K562 (cell line): ENCODE measurements at regions not wholly inside any gene's neighbourhood (a gene's known extent, or its start where the extent isn't known, plus 50 kb on each side); places are given as distances from the start of the nearest gene placed in this dataset.

ENCODE experiments used
- ATAC-seq: fragments of 200-7000 bp; cut with Tn5 transposase; 3 replicates; pipeline ENCODE4 v1.9.1; 2020; ENCODE audit warnings: moderate library complexity
- BruUV-seq: library from RNA; stranded (reverse); fragments of 400-500 nt; replicated peaks from 2 replicates; lab custom pipeline; 2021; lab: Mats Ljungman, UMichigan
- CTCF ChIA-PET: fragments of 300-600 bp; formaldehyde crosslinking; extraction: SDS; loops from one replicate; lab custom pipeline; 2021; ENCODE audit warnings: low intra/inter-chr PET ratio; lab: Yijun Ruan, JAX
- POLR2A ChIA-PET: fragments of 300-600, 350-650 bp; sonication (Branson Sonifier 250); formaldehyde crosslinking; extraction: SDS; loops from one replicate; lab custom pipeline; 2021; ENCODE audit warnings: antibody characterized with exemption, inconsistent platforms; lab: Yijun Ruan, JAX
- DNase-seq, 4 experiments: peaks; one replicate each; pipeline versions ENCODE4 v3.0.0 to v3.0.0-alpha.2; 2011 to 2018; ENCODE audit warnings: low spot score in 3 of 4, mixed read lengths in 3 of 4; ENCODE audit errors: extremely low read depth in 1 of 4
- FAIRE-seq: peaks from 2 replicates; lab custom pipeline; 2011; peaks lifted over from hg19 to GRCh38; lab: Jason Lieb, UNC
- H2AFZ ChIP-seq: 2 replicates; pipeline ENCODE4 v1.6.0; 2011; ENCODE audit warnings: low read depth, low read length, control low read depth, inconsistent platforms
- H3K27ac ChIP-seq: fragments of 200-600 bp; 3 replicates; pipeline ENCODE4 v1.8.0; 2011; ENCODE audit warnings: low read depth, mild to moderate bottlenecking, control low read depth, inconsistent platforms, low read length, moderate library complexity, mixed read lengths; ENCODE audit errors: extremely low read depth
- H3K27me3 ChIP-seq, 2 experiments: fragments of 300-600 bp in 1 of 2; 2 replicates in 1 of 2; 3 replicates in 1 of 2; pipeline versions ENCODE4 v1.6.0 to v1.8.0; 2011; ENCODE audit warnings: inconsistent platforms in 2 of 2, low read length in 2 of 2, mild to moderate bottlenecking in 1 of 2, mixed read lengths in 1 of 2, moderate library complexity in 1 of 2; ENCODE audit not compliant: control insufficient read depth in 2 of 2, insufficient read depth in 2 of 2
- H3K36me3 ChIP-seq: fragments of 300-600 bp; 3 replicates; pipeline ENCODE4 v1.8.0; 2011; ENCODE audit warnings: mild to moderate bottlenecking, low read length, inconsistent platforms; ENCODE audit not compliant: control insufficient read depth, insufficient read depth
- H3K4me1 ChIP-seq, 2 experiments: fragments of 200-600 bp in 1 of 2; replicated peaks in 1 of 2; 2 replicates in 1 of 2; 3 replicates in 1 of 2; pipeline versions ENCODE4 v1.5.1 to v1.8.0; 2011; ENCODE audit warnings: inconsistent platforms in 2 of 2, low read length in 2 of 2, mild to moderate bottlenecking in 1 of 2, mixed read lengths in 1 of 2, moderate library complexity in 1 of 2; ENCODE audit not compliant: control insufficient read depth in 2 of 2, insufficient read depth in 2 of 2
- H3K4me2 ChIP-seq: 2 replicates; pipeline ENCODE4 v1.6.1; 2011; ENCODE audit warnings: low read length, control low read depth, inconsistent platforms, mixed read lengths; ENCODE audit not compliant: insufficient read depth
- H3K4me3 ChIP-seq: fragments of 200-600 bp; sonication (generic), shearing (Covaris generic); 2 replicates; pipeline ENCODE4 v1.5.1; 2016; ENCODE audit warnings: control low read depth, inconsistent platforms
- H3K79me2 ChIP-seq: fragments of 200-600 bp; 3 replicates; pipeline ENCODE4 v1.8.0; 2011; ENCODE audit warnings: low read length, inconsistent platforms; ENCODE audit not compliant: control insufficient read depth, insufficient read depth
- H3K9ac ChIP-seq, 2 experiments: 2 replicates each; pipeline versions ENCODE4 v1.6.0 to v1.6.1; 2011; ENCODE audit warnings: low read depth in 2 of 2, low read length in 2 of 2, control low read depth in 1 of 2, inconsistent platforms in 1 of 2, mild to moderate bottlenecking in 1 of 2, mixed read lengths in 1 of 2; ENCODE audit not compliant: insufficient read depth in 1 of 2
- H3K9me1 ChIP-seq: one replicate; pipeline ENCODE4 v1.6.0; 2011; ENCODE audit warnings: inconsistent platforms, mild to moderate bottlenecking, low read length, moderate library complexity; ENCODE audit not compliant: control insufficient read depth, insufficient read depth
- H3K9me3 ChIP-seq: replicated peaks from 2 replicates; pipeline ENCODE4 v1.5.1; 2011; ENCODE audit warnings: low read depth, low read length, inconsistent platforms; ENCODE audit not compliant: control insufficient read depth, insufficient read depth
- H4K20me1 ChIP-seq: replicated peaks from 2 replicates; pipeline ENCODE4 v1.6.1; 2011; ENCODE audit warnings: low read length, inconsistent platforms, mixed read lengths; ENCODE audit not compliant: control insufficient read depth, insufficient read depth
- BCL6 ChIP-seq: fragments of 250-450 bp; sonication (Bioruptor Pico); IDR thresholded peaks from 2 replicates; pipeline ENCODE4 v1.4.0; 2020
- CAMTA2 ChIP-seq: fragments of 250-450 bp; sonication (Bioruptor Pico); conservative IDR thresholded peaks from 2 replicates; pipeline ENCODE4 v1.5.1; 2022
- CBX2 ChIP-seq: fragments of 200-600 bp; sonication (generic); IDR thresholded peaks from one replicate; pipeline ENCODE4 v1.6.1; 2012; ENCODE audit warnings: mild to moderate bottlenecking, low read length, inconsistent platforms; ENCODE audit not compliant: insufficient read depth, poor library complexity, severe bottlenecking
- DNMT1 ChIP-seq: fragments of 450-650 bp; IDR thresholded peaks from 2 replicates; pipeline ENCODE4 v1.6.1; 2016; ENCODE audit warnings: antibody characterized with exemption, mild to moderate bottlenecking
- EWSR1 ChIP-seq: fragments of 450-650 bp; IDR thresholded peaks from 2 replicates; pipeline ENCODE4 v1.6.1; 2018; ENCODE audit warnings: borderline replicate concordance, mild to moderate bottlenecking, low read depth, moderate library complexity; ENCODE audit not compliant: partially characterized antibody
- NCOA6 ChIP-seq: fragments of 450-650 bp; IDR thresholded peaks from 2 replicates; pipeline ENCODE4 v1.6.1; 2017; ENCODE audit warnings: mild to moderate bottlenecking
- NR2C1 ChIP-seq, 2 experiments: fragments of 450-650 bp; IDR thresholded peaks; 2 replicates each; pipeline ENCODE4 v1.6.1; 2017; ENCODE audit warnings: mild to moderate bottlenecking in 2 of 2, antibody characterized with exemption in 1 of 2, inconsistent platforms in 1 of 2, missing compliant biosample characterization in 1 of 2, missing genetic modification characterization in 1 of 2
- RB1 ChIP-seq: fragments of 450-650 bp; IDR thresholded peaks from 2 replicates; pipeline ENCODE4 v1.6.1; 2017; ENCODE audit warnings: low read depth, mild to moderate bottlenecking
- TEAD1 ChIP-seq, 2 experiments: fragments of 450-650 bp in 1 of 2; sonication (generic) in 1 of 2; formaldehyde crosslinking; IDR thresholded peaks; 2 replicates each; pipeline versions ENCODE4 v1.4.0 to v1.8.0; 2020 to 2022; ENCODE audit warnings: mild to moderate bottlenecking in 2 of 2, missing genetic modification reagents in 1 of 2
- ZC3H4 ChIP-seq: sonication (generic); formaldehyde crosslinking; IDR thresholded peaks from 2 replicates; pipeline ENCODE4 v1.9.0; 2021; ENCODE audit warnings: missing genetic modification reagents, borderline replicate concordance
- ZNF644 ChIP-seq: fragments of 200-800 bp; sonication (Bioruptor generic); IDR thresholded peaks from 2 replicates; pipeline ENCODE4 v1.6.1; 2016; ENCODE audit warnings: low read depth, missing genetic modification characterization, missing compliant biosample characterization
- ZNF699 ChIP-seq: fragments of 250-450 bp; sonication (Bioruptor Pico); IDR thresholded peaks from 2 replicates; pipeline ENCODE4 v1.8.0; 2021; ENCODE audit warnings: mild to moderate bottlenecking, moderate library complexity; ENCODE audit not compliant: insufficient replicate concordance
- WGBS: fragments of 100-300 bp; shearing (Covaris generic); methylation state at CpG from one replicate; pipeline ENCODE4 v1.1.6; 2016; ENCODE audit warnings: low coverage, mixed read lengths; ENCODE audit not compliant: insufficient coverage; ENCODE audit errors: missing lambda C conversion rate; 5-methylcytosine and 5-hydroxymethylcytosine counted together
- in situ Hi-C: fragments of 300-500 bp; cut with MboI; formaldehyde crosslinking; loops from 4 replicates; pipeline ENCODE4 v1.15.0; 2018; ENCODE audit warnings: inconsistent platforms, mixed read lengths
- intact Hi-C: fragments of 100-400 bp; cut with micrococcal nuclease; formaldehyde crosslinking; loops from 2 replicates; pipeline ENCODE4 v1.14.2; 2022
- TF ChIP-seq, protein P1 (sequence below): sonication (generic); formaldehyde crosslinking; IDR thresholded peaks from 2 replicates; pipeline ENCODE4 v1.8.1; 2023; ENCODE audit warnings: mild to moderate bottlenecking, missing genetic modification reagents

DNA sequence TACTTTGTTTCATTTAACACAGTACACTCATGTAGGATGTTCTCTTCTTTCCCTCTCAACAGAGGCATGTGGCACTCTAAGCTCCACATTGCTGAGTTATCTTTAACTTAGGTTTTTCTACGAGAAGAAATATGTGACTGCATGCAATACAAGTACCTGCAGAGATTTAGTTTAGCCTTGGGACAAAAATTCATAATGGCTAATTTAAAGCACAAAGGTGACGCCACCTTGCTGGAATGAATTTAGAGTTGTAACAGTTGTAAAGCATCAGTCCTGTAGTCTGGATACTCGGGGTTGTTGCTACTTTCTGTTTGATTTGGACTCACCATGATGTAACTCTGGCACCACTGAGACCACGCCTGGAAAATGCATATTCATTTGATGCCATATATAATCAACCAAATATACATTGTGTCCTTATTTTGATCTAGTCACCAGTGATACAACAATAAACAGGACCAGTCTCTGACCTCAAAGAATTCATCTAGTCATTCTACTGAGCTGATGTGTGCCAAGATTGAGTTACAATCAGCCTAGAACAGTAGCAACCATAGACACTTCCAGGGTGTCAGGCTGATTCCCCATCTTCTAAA, 451.0 kb upstream of the ZFP42 start (continued):
- TF ChIP-seq NR2C1 (IDR thresholded peaks at IDR 0.05), result no peak
- no peak for TF ChIP-seq NR2C1 (tag; IDR thresholded peaks at IDR 0.05)
- TF ChIP-seq, protein P1, sequence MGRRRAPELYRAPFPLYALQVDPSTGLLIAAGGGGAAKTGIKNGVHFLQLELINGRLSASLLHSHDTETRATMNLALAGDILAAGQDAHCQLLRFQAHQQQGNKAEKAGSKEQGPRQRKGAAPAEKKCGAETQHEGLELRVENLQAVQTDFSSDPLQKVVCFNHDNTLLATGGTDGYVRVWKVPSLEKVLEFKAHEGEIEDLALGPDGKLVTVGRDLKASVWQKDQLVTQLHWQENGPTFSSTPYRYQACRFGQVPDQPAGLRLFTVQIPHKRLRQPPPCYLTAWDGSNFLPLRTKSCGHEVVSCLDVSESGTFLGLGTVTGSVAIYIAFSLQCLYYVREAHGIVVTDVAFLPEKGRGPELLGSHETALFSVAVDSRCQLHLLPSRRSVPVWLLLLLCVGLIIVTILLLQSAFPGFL (CRISPR knock-in tag), result no peak
- no peak for TF ChIP-seq ZNF644 (tag)
- TF ChIP-seq NCOA6, result no peak
- TF ChIP-seq ZC3H4 (CRISPR knock-in tag), result no peak

DNA sequence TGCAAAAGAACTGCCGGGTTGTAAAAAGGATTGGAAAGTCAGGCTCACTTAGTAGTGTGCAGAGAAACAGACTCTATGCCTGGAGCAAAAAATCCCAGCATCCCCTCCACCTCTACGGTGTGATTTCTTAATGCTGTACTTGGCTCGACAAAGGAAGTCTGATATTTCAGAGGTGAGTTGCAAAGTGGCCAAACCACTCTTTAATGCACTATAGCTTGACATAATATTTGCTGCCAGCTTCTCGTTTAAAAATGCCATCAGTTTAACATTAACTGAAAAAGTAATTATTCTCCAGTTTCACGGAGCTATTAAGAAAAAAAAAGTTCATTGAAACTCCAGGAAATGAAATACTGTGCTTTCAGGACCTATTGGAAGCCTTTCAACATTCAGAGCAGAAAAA, 448.3 kb upstream of the ZFP42 start:
- no peak for FAIRE-seq
- no TSS peak for BruUV-seq
- Histone ChIP-seq H3K36me3 (no peaks in the 10 kb centered on the region), H3K4me3 (no peak overlapping the region), H2AFZ (no peak overlapping the region), H3K4me2 (no peak overlapping the region), H3K27ac (no peak overlapping the region), H3K9me1 (no peaks in the 10 kb centered on the region), H3K4me1 (no peaks in the 10 kb centered on the region), H3K9me3 (no peaks in the 10 kb centered on the region), H3K27me3 (no peaks in the 10 kb centered on the region), H4K20me1 (no peaks in the 10 kb centered on the region), H3K9ac (no peak overlapping the region), H3K79me2 (no peaks in the 10 kb centered on the region)
- WGBS, result 2% methylated on average over 5 of the region's 5 CpGs
- no peak for DNase-seq
- TF ChIP-seq TEAD1 (CRISPR knock-in tag; IDR thresholded peaks at IDR 0.05) (no peak), ZNF699 (no peak), CAMTA2 (CRISPR knock-in tag) (no peak), RB1 (no peak), DNMT1 (no peak), CBX2 (no peak), BCL6 (CRISPR knock-in tag) (no peak), EWSR1 (no peak)
- POLR2A ChIA-PET, result no interaction called here
- no peak for ATAC-seq
- CTCF ChIA-PET, result no interaction called here
- in situ Hi-C loops (no loop called here), intact Hi-C loops (no loop called here)
